GM12874 (cell line): ENCODE measurements at regions not wholly inside any gene's neighbourhood (a gene's known extent, or its start where the extent isn't known, plus 50 kb on each side); places are given as distances from the start of the nearest gene placed in this dataset.

Experiments
- CTCF ChIP-seq: IDR thresholded peaks from 2 replicates; pipeline ENCODE4 v1.5.1; 2011; ENCODE audit warnings: low read depth, mild to moderate bottlenecking, control low read depth, low read length, moderate library complexity; ENCODE audit not compliant: insufficient read depth

GRCh38 chr20:34163307-34163706 is 51.3 kb upstream of the EIF2S2 start:
- no peak for TF ChIP-seq CTCF

- TF ChIP-seq CTCF: no peak
Measured at GRCh38 chr20:34164381-34164984, 52.4 kb upstream of the EIF2S2 start.

- TF ChIP-seq CTCF: no peak
Measured at GRCh38 chr20:34165018-34165619, 53.1 kb upstream of the EIF2S2 start.

- no peak for TF ChIP-seq CTCF
Measured at GRCh38 chr20:34171640-34172039, 59.6 kb upstream of the EIF2S2 start.

- no peak for TF ChIP-seq CTCF
Measured at GRCh38 chr20:34172926-34173325, 60.9 kb upstream of the EIF2S2 start.

GRCh38 chr20:34175079-34175478 is 63.0 kb upstream of the EIF2S2 start:
- TF ChIP-seq CTCF: no peak

- TF ChIP-seq CTCF: no peak
Measured at GRCh38 chr20:34175879-34176278, 63.8 kb upstream of the EIF2S2 start.
